ENCODE measurements at regions not wholly inside any gene's neighbourhood (a gene's known extent, or its start where the extent isn't known, plus 50 kb on each side); places are given as distances from the start of the nearest gene placed in this dataset.

DNA sequence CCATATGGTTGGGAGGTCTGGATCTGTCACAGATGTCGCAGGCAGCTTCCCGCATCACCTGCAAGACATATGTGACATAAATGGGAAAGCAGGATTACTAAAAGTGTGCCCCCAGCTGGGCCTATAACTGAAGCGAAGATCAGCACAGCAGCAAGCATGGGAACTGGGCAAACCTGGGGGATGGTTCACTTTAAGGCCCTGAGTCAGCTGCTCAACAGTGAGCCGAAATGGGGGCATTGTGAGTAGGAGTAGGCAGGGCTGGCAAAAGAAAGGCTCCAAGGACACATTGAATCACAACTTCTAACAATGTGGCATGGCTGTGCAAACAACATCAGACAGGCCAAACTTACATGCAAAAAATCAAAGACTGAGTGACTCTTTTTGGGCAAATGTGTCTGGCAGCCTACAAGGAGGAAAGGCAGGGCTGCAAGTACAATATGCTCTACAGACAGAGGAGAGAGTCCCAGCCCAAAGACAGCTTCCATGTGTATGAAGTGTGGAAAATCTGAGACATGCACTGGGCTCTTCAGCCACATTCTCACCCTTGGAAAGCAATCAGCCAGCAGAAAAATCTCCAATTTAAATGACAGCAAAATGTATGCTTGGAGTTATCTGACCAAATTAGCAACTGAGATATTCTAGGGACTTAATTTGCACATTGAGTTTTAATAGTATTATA lies 531.0 kb upstream of the MMS22L start:
- TF ChIP-seq, protein P1, sequence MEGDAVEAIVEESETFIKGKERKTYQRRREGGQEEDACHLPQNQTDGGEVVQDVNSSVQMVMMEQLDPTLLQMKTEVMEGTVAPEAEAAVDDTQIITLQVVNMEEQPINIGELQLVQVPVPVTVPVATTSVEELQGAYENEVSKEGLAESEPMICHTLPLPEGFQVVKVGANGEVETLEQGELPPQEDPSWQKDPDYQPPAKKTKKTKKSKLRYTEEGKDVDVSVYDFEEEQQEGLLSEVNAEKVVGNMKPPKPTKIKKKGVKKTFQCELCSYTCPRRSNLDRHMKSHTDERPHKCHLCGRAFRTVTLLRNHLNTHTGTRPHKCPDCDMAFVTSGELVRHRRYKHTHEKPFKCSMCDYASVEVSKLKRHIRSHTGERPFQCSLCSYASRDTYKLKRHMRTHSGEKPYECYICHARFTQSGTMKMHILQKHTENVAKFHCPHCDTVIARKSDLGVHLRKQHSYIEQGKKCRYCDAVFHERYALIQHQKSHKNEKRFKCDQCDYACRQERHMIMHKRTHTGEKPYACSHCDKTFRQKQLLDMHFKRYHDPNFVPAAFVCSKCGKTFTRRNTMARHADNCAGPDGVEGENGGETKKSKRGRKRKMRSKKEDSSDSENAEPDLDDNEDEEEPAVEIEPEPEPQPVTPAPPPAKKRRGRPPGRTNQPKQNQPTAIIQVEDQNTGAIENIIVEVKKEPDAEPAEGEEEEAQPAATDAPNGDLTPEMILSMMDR (IDR thresholded peaks at IDR 0.05; ENCODE audit: insufficient read depth, low read length) = no peak
- TF ChIP-seq, protein P2, sequence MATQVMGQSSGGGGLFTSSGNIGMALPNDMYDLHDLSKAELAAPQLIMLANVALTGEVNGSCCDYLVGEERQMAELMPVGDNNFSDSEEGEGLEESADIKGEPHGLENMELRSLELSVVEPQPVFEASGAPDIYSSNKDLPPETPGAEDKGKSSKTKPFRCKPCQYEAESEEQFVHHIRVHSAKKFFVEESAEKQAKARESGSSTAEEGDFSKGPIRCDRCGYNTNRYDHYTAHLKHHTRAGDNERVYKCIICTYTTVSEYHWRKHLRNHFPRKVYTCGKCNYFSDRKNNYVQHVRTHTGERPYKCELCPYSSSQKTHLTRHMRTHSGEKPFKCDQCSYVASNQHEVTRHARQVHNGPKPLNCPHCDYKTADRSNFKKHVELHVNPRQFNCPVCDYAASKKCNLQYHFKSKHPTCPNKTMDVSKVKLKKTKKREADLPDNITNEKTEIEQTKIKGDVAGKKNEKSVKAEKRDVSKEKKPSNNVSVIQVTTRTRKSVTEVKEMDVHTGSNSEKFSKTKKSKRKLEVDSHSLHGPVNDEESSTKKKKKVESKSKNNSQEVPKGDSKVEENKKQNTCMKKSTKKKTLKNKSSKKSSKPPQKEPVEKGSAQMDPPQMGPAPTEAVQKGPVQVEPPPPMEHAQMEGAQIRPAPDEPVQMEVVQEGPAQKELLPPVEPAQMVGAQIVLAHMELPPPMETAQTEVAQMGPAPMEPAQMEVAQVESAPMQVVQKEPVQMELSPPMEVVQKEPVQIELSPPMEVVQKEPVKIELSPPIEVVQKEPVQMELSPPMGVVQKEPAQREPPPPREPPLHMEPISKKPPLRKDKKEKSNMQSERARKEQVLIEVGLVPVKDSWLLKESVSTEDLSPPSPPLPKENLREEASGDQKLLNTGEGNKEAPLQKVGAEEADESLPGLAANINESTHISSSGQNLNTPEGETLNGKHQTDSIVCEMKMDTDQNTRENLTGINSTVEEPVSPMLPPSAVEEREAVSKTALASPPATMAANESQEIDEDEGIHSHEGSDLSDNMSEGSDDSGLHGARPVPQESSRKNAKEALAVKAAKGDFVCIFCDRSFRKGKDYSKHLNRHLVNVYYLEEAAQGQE (IDR thresholded peaks at IDR 0.05; ENCODE audit: insufficient replicate concordance, low read depth) = no peak
- TF ChIP-seq POLR2AphosphoS5 (IDR thresholded peaks at IDR 0.05; ENCODE audit: low read depth) = no peak

All from HL-60 (cell line).